Caco-2 (cell line): ENCODE measurements at regions not wholly inside any gene's neighbourhood (a gene's known extent, or its start where the extent isn't known, plus 50 kb on each side); places are given as distances from the start of the nearest gene placed in this dataset.

ENCODE experiments used
- BruUV-seq: library from RNA; stranded (reverse); fragments of 400-500 nt; replicated peaks from 2 replicates; lab custom pipeline; 2021; lab: Mats Ljungman, UMichigan
- CTCF ChIA-PET: fragments of 300-600 bp; sonication (Branson Sonifier 250); formaldehyde crosslinking; loops from one replicate; lab custom pipeline; 2022; ENCODE audit warnings: antibody characterized with exemption; lab: Charles Lee
- POLR2A ChIA-PET: fragments of 300-600 bp; sonication (Branson Sonifier 250); formaldehyde crosslinking; loops from one replicate; lab custom pipeline; 2022; ENCODE audit warnings: antibody characterized with exemption; lab: Charles Lee
- DNase-seq, 2 experiments: peaks; one replicate each; pipeline versions ENCODE4 v3.0.0 to v3.0.0-alpha.2; 2020 to 2022
- H3K27me3 ChIP-seq: replicated peaks from 2 replicates; pipeline ENCODE4 v1.6.0; 2011; ENCODE audit warnings: low read length; ENCODE audit not compliant: control insufficient read depth, insufficient read depth
- H3K36me3 ChIP-seq: 2 replicates; pipeline ENCODE4 v1.5.1; 2011; ENCODE audit warnings: low read length; ENCODE audit not compliant: control insufficient read depth, insufficient read depth
- H3K4me1 ChIP-seq: fragments of 250-450 bp; sonication (Bioruptor Pico); 2 replicates; pipeline ENCODE4 v1.5.1; 2020; ENCODE audit warnings: mild to moderate bottlenecking
- H3K4me3 ChIP-seq: 2 replicates; pipeline ENCODE4 v1.5.1; 2011; ENCODE audit warnings: low read depth, mild to moderate bottlenecking, control low read depth, low read length
- H3K9me3 ChIP-seq: fragments of 250-450 bp; sonication (Bioruptor Pico); 2 replicates; pipeline ENCODE4 v1.5.1; 2020; ENCODE audit warnings: mild to moderate bottlenecking, moderate library complexity
- H3K27ac Mint-ChIP-seq: one replicate; pipeline ENCODE4 v1.8.0; 2022; ENCODE audit warnings: mixed read lengths; ENCODE audit not compliant: unreplicated experiment
- H3K27me3 Mint-ChIP-seq: one replicate; pipeline ENCODE4 v1.8.0; 2022; ENCODE audit warnings: mixed read lengths; ENCODE audit not compliant: insufficient read depth, unreplicated experiment
- H3K36me3 Mint-ChIP-seq: one replicate; pipeline ENCODE4 v1.8.0; 2022; ENCODE audit warnings: mild to moderate bottlenecking, mixed read lengths; ENCODE audit not compliant: insufficient read depth, unreplicated experiment
- H3K4me1 Mint-ChIP-seq: one replicate; pipeline ENCODE4 v1.8.0; 2022; ENCODE audit warnings: low read depth, mixed read lengths; ENCODE audit not compliant: unreplicated experiment
- H3K4me3 Mint-ChIP-seq: one replicate; pipeline ENCODE4 v1.8.0; 2022; ENCODE audit warnings: mild to moderate bottlenecking, moderate library complexity, mixed read lengths; ENCODE audit not compliant: unreplicated experiment
- H3K9me3 Mint-ChIP-seq: one replicate; pipeline ENCODE4 v1.8.0; 2022; ENCODE audit warnings: mixed read lengths; ENCODE audit not compliant: unreplicated experiment
- intact Hi-C: fragments of 100-400 bp; cut with micrococcal nuclease; formaldehyde crosslinking; loops from one replicate; pipeline ENCODE4 v1.10.0; 2022; ENCODE audit not compliant: unreplicated experiment
- TF ChIP-seq, protein P1 (sequence below), 2 experiments: fragments of 200-600 bp in 1 of 2; IDR thresholded peaks; 1 replicate in 1 of 2; 2 replicates in 1 of 2; pipeline versions ENCODE4 v1.5.1 to v1.8.0; 2011 to 2022; ENCODE audit warnings: antibody characterized with exemption in 1 of 2, control low read depth in 1 of 2, inconsistent platforms in 1 of 2, low read depth in 1 of 2, low read length in 1 of 2, mild to moderate bottlenecking in 1 of 2, moderate library complexity in 1 of 2; ENCODE audit not compliant: insufficient read depth in 1 of 2, severe bottlenecking in 1 of 2, unreplicated experiment in 1 of 2

DNA sequence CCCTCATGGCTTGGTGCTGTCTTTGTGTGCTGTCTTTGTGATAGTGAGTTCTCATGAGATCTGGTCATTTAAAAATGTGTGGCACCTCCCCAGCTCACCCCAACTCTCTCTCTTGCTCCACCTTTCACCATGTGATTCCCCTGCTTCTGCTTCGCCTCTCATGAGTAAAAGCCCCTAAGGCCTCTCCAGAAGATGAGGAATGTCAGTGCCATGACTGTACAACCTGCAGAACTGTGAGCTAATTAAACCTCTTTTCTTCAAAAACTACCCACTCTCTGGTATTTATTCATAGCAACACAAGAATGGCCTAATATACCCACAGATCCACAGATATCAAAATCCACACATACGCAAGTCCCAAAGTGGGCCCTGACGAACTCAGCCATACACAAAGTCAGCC, 88.9 kb upstream of the PPP2R5A start:
- H3K4me3 Mint-ChIP-seq: no peak overlapping the region
- H3K9me3 Mint-ChIP-seq: no peaks in the 10 kb centered on the region
- H3K27ac Mint-ChIP-seq: no peak overlapping the region
- POLR2A ChIA-PET: no interaction called here
- no peaks in the 10 kb centered on the region for H3K36me3 ChIP-seq
- intact Hi-C loops: no loop called here
- no peak for DNase-seq
- H3K4me1 ChIP-seq: no peaks in the 10 kb centered on the region
- CTCF ChIA-PET: no interaction called here
- no peaks in the 10 kb centered on the region for H3K27me3 ChIP-seq
- H3K4me3 ChIP-seq: no peak overlapping the region
- 0 out of 2 replicates have a peak, but pooled peaks cover 7% of the 10 kb centered on the region for H3K9me3 ChIP-seq
- peaks cover 7% of the 10 kb centered on the region for H3K4me1 Mint-ChIP-seq
- no TSS peak for BruUV-seq
- H3K36me3 Mint-ChIP-seq: no peaks in the 10 kb centered on the region
- H3K27me3 Mint-ChIP-seq: no peaks in the 10 kb centered on the region
- TF ChIP-seq, protein P1, sequence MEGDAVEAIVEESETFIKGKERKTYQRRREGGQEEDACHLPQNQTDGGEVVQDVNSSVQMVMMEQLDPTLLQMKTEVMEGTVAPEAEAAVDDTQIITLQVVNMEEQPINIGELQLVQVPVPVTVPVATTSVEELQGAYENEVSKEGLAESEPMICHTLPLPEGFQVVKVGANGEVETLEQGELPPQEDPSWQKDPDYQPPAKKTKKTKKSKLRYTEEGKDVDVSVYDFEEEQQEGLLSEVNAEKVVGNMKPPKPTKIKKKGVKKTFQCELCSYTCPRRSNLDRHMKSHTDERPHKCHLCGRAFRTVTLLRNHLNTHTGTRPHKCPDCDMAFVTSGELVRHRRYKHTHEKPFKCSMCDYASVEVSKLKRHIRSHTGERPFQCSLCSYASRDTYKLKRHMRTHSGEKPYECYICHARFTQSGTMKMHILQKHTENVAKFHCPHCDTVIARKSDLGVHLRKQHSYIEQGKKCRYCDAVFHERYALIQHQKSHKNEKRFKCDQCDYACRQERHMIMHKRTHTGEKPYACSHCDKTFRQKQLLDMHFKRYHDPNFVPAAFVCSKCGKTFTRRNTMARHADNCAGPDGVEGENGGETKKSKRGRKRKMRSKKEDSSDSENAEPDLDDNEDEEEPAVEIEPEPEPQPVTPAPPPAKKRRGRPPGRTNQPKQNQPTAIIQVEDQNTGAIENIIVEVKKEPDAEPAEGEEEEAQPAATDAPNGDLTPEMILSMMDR (IDR thresholded peaks at IDR 0.05; ENCODE audit: insufficient read depth in 1 of 2, low read depth in 1 of 2, low read length in 1 of 2, severe bottlenecking in 1 of 2, unreplicated experiment in 1 of 2): no peak

DNA sequence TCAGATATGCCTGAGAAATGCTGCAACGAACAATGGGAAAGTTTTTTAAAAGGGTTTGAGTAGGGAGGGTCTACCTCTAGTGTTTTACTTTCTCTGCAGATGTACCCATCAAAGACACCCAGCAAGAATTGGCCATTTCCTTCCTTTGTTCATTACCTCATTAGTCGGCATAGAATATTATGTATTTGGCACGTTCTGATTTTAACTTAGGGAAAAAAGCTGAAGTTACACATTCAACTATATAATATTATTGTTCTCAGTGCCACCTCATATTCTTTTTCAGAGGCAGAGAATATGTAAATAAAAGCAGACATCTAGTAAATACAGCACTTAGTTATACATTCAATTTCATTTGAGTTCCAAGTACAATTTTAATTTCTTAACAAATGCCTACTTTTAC, 83.7 kb upstream of the PPP2R5A start:
- TF ChIP-seq, protein P1 (IDR thresholded peaks at IDR 0.05; ENCODE audit: insufficient read depth in 1 of 2, low read depth in 1 of 2, low read length in 1 of 2, severe bottlenecking in 1 of 2, unreplicated experiment in 1 of 2): no peak
- Mint-ChIP-seq H3K9me3 (no peaks in the 10 kb centered on the region), H3K27me3 (no peaks in the 10 kb centered on the region), H3K4me1 (peaks cover 9% of the 10 kb centered on the region), H3K27ac (no peak overlapping the region), H3K4me3 (no peak overlapping the region), H3K36me3 (no peaks in the 10 kb centered on the region)
- BruUV-seq: no TSS peak
- DNase-seq: no peak
- CTCF ChIA-PET: no interaction called here
- 0 out of 2 replicates have a peak, but pooled peaks cover 5% of the 10 kb centered on the region for H3K4me1 ChIP-seq
- H3K4me3 ChIP-seq: no peak overlapping the region
- intact Hi-C loops: no loop called here
- H3K36me3 ChIP-seq: no peaks in the 10 kb centered on the region
- H3K9me3 ChIP-seq: 0 out of 2 replicates have a peak, but pooled peaks cover 7% of the 10 kb centered on the region
- POLR2A ChIA-PET: no interaction called here
- H3K27me3 ChIP-seq: no peaks in the 10 kb centered on the region

DNA sequence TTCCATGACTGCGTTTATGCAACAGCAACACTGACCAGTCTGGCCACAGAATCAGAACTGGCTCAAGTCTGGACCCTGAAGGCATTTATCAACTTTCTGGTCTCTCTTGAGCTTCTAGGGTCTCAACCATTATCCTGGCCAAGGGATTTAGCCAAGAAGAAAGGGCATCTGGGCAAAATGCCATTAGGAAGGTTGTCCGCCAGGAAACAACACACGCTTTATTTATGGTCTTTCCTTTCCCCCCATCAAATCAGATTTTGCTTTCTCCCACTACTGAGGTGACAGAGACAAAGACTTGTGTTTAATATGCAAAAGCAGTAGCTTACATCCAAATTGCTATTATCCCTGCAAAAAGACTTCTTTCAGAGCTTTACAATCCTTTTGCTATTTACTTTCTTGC, 81.6 kb upstream of the PPP2R5A start:
- H3K4me1 Mint-ChIP-seq: peaks cover 9% of the 10 kb centered on the region
- peaks cover 6% of the 10 kb centered on the region; the same call in 1 of the 2 replicates for H3K4me1 ChIP-seq
- DNase-seq: no peak
- TF ChIP-seq, protein P1 (IDR thresholded peaks at IDR 0.05; ENCODE audit: insufficient read depth in 1 of 2, low read depth in 1 of 2, low read length in 1 of 2, severe bottlenecking in 1 of 2, unreplicated experiment in 1 of 2): no peak
- no peaks in the 10 kb centered on the region for H3K27me3 ChIP-seq
- no peak overlapping the region for H3K4me3 ChIP-seq
- no peak overlapping the region for H3K4me3 Mint-ChIP-seq
- intact Hi-C loops: no loop called here
- no peaks in the 10 kb centered on the region for H3K36me3 Mint-ChIP-seq
- CTCF ChIA-PET: no interaction called here
- H3K36me3 ChIP-seq: no peaks in the 10 kb centered on the region
- 0 out of 2 replicates have a peak, but pooled peaks cover 7% of the 10 kb centered on the region for H3K9me3 ChIP-seq
- POLR2A ChIA-PET: no interaction called here
- H3K27ac Mint-ChIP-seq: no peak overlapping the region
- H3K9me3 Mint-ChIP-seq: no peaks in the 10 kb centered on the region
- BruUV-seq: no TSS peak
- H3K27me3 Mint-ChIP-seq: no peaks in the 10 kb centered on the region
